ENCODE measurements at regions not wholly inside any gene's neighbourhood (a gene's known extent, or its start where the extent isn't known, plus 50 kb on each side); places are given as distances from the start of the nearest gene placed in this dataset.

- DNase-seq, result no peak
Measured at GRCh38 chr10:58936364-58936763, 240.1 kb upstream of the PHYHIPL start.

- no peak for DNase-seq
Measured at GRCh38 chr10:58937423-58937822, 239.0 kb upstream of the PHYHIPL start.

DNA sequence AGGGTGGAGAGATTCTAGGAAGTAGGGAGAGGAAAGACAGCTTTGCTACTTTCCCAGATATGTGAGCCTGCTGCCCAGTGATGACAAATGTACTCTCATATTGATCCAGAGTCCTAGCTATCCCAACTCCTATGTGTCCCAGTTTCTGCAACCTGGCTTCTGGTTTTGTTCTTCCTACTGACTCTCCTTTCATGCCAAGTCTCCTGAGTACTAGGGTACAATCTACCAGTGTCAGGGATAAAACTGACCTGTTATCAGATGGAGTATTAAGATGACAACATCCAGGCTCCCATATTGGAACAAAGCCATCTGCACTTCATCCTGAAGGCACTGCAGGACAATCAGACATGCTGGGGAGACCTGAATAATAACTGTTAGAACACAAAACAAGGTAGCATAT is 233.7 kb upstream of the PHYHIPL start:
- DNase-seq, result no peak

- no peak for DNase-seq
Measured at GRCh38 chr10:58943256-58943890, 233.1 kb upstream of the PHYHIPL start.

- no peak for DNase-seq
Measured at GRCh38 chr10:58943960-58944359, 232.5 kb upstream of the PHYHIPL start.

- no peak for DNase-seq
Measured at GRCh38 chr10:58948303-58948702, 228.1 kb upstream of the PHYHIPL start.

DNA sequence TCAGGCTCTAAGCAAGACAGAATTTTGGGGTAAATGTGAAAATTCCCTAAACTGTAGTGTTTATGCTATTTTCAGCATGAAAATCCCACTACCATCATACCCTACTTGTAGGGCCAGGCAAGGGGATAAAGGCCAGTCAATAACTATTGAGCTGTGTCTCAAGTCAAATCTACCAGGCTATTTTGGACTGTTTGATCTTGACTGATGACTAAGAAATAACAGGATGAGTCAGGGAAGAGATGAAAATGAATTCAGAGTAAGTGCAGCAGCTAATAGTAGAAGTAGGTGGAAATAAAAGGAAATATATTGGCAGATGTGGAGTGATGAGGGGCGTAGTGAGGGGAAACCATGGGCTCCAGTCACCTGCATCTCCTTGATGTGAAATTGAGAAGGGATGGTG is 225.8 kb upstream of the PHYHIPL start:
- no peak for DNase-seq

GRCh38 chr10:58951087-58951486 is 225.4 kb upstream of the PHYHIPL start:
- DNase-seq, result no peak

- DNase-seq, result no peak
Measured at GRCh38 chr10:58951746-58952145, 224.7 kb upstream of the PHYHIPL start.

GRCh38 chr10:58952162-58952601 is 224.3 kb upstream of the PHYHIPL start:
- DNase-seq, result no peak

DNA sequence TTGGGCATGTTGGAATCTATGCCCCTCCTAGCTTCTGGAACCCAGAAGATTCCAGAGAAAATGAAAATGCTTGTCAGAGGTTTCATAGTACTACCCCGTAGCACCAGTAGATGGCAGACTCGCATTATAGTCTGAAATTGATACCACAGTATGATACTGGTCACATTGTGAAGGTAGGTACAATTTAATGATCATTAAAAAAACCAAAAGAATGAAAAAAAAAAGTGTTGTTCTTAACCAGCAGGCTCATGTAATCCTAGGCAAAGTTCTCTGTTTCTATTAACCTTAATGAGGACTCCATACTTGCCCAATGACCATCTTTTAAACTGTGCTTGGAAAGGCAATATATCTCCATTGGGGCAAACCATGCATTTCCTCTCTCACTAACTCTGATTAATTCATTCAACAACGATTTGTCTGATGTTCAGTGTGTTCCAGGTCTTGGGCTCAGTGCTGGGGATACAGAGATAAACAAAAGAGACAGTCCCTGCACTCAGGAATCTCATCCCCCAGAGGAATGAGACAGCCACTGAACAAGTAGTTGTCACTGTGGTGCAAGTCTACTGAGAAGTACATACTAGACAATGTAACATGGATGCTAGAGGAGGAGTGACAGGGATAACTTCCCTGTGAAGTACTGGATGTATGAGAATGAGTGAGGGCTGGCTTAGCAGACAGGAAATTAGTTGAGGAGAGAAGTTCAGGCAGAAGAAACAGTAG is 223.5 kb upstream of the PHYHIPL start:
- peak in 1 of 2 donors; percentile 16 for DNase-seq

GRCh38 chr10:58954178-58954577 is 222.3 kb upstream of the PHYHIPL start:
- DNase-seq, result no peak

- no peak for DNase-seq
Measured at GRCh38 chr10:58955615-58956014, 220.8 kb upstream of the PHYHIPL start.

GRCh38 chr10:58956926-58957325 is 219.5 kb upstream of the PHYHIPL start:
- no peak for DNase-seq

GRCh38 chr10:58957517-58957916 is 218.9 kb upstream of the PHYHIPL start:
- no peak for DNase-seq

DNA sequence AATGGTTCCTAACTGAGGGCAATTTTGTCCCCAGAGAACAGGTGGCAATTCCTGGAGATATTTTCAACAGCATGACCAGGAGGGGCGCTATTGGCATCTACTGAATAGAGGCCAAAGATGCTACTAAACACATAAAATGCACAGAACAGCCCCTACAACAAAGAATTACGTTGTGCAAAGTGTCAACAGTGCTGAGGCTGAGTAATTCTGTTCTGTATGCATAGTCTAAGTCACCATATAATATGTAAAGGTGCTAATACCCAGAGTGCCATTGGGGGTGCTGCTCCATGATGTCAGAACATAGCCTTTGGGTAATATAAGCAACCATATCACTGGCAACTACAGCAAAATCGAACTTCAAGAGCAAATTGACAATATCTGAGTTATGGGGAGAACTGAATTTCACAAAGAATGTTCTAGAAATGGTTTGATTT is 213.3 kb upstream of the PHYHIPL start:
- DNase-seq, result no peak

GRCh38 chr10:58963723-58964124 is 212.7 kb upstream of the PHYHIPL start:
- no peak for DNase-seq

- no peak for DNase-seq
Measured at GRCh38 chr10:58965855-58966254, 210.6 kb upstream of the PHYHIPL start.

GRCh38 chr10:58967551-58968388 is 208.7 kb upstream of the PHYHIPL start:
- no peak for DNase-seq

- DNase-seq, result no peak
Measured at GRCh38 chr10:58968389-58968755, 208.1 kb upstream of the PHYHIPL start.

DNA sequence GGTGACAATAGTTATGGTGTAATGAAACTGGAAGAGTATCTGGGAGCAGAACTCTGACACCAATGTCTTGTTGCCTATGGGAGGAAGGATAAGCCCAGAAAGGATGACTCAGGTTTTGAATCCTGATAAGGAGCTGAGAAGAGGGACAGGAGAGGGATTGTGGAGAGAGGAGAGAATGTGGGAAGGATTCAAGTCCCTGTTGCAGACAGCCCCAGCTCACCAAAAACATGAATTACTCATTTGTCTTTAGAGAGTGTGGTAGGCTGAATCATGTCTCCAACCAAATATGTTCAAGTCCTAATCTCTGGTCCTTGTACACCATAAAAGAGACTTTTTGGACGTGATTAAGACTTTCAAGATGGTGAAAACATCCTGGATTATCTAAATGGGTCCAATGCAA is 206.9 kb upstream of the PHYHIPL start:
- DNase-seq, result no peak

- DNase-seq, result no peak
Measured at GRCh38 chr10:58970160-58970915, 206.1 kb upstream of the PHYHIPL start.

- DNase-seq, result no peak
Measured at GRCh38 chr10:58971211-58971610, 205.2 kb upstream of the PHYHIPL start.
